Naive thymus-derived CD8-positive, alpha-beta T cell (primary cell): ENCODE measurements at regions not wholly inside any gene's neighbourhood (a gene's known extent, or its start where the extent isn't known, plus 50 kb on each side); places are given as distances from the start of the nearest gene placed in this dataset.

Experiments
- ATAC-seq, 2 donors: fragments of 150-1000 bp; cut with Tn5 transposase in 1 of 2; sonication (Bioruptor Pico), chemical (Tn5 transposase) in 1 of 2; 1 replicate in 1 of 2; 2 replicates in 1 of 2; pipeline ENCODE4 v1.10.0; 2021; ENCODE audit warnings: mild to moderate bottlenecking in 2 of 2, moderate library complexity in 2 of 2
- POLR2A ChIA-PET: fragments of 350-600 bp; sonication (Branson Sonifier 250); formaldehyde crosslinking; loops from one replicate; lab custom pipeline; 2021; ENCODE audit warnings: antibody characterized with exemption; lab: Charles Lee
- DNase-seq, 10 donors: peaks; one replicate each; pipeline versions ENCODE4 v3.0.0 to v3.0.0-alpha.2; 2020 to 2022
- H3K27ac Mint-ChIP-seq, 10 donors: one replicate each; pipeline ENCODE4 v1.8.0; 2020 to 2022; ENCODE audit warnings: mild to moderate bottlenecking in 10 of 10, mixed read lengths in 10 of 10, moderate library complexity in 4 of 10, inconsistent platforms in 1 of 10
- H3K27me3 Mint-ChIP-seq, 5 donors: one replicate each; pipeline ENCODE4 v1.8.0; 2021 to 2022; ENCODE audit warnings: mixed read lengths in 5 of 5
- H3K36me3 Mint-ChIP-seq, 3 donors: one replicate each; pipeline ENCODE4 v1.8.0; 2020 to 2022; ENCODE audit warnings: mixed read lengths in 3 of 3, mild to moderate bottlenecking in 2 of 3, inconsistent platforms in 1 of 3
- H3K4me1 Mint-ChIP-seq, 4 donors: one replicate each; pipeline ENCODE4 v1.8.0; 2021 to 2022; ENCODE audit warnings: mixed read lengths in 4 of 4
- H3K4me3 Mint-ChIP-seq, 10 donors: one replicate each; pipeline ENCODE4 v1.8.0; 2020 to 2022; ENCODE audit warnings: mild to moderate bottlenecking in 10 of 10, mixed read lengths in 10 of 10, moderate library complexity in 6 of 10, inconsistent platforms in 1 of 10
- H3K9me3 Mint-ChIP-seq, 9 donors: one replicate each; pipeline ENCODE4 v1.8.0; 2020 to 2022; ENCODE audit warnings: mixed read lengths in 9 of 9, mild to moderate bottlenecking in 3 of 9, inconsistent platforms in 1 of 9, moderate library complexity in 1 of 9

GRCh38 chr9:11135851-11136250 is 523.0 kb upstream of the PTPRD start:
- no peak for DNase-seq
- Mint-ChIP-seq H3K4me1 (no peaks in the 10 kb centered on the region), H3K36me3 (no peaks in the 10 kb centered on the region), H3K4me3 (no peak overlapping the region), H3K27ac (no peak overlapping the region), H3K9me3 (peaks cover 3 to 25% (median 11%) of the 10 kb centered on the region in 9 donors), H3K27me3 (no peaks in the 10 kb centered on the region)
- POLR2A ChIA-PET, result no interaction called here
- no peak for ATAC-seq

- POLR2A ChIA-PET, result no interaction called here
- DNase-seq (no peak), ATAC-seq (no peak)
- Mint-ChIP-seq H3K4me3 (no peak overlapping the region), H3K4me1 (no peaks in the 10 kb centered on the region), H3K36me3 (no peaks in the 10 kb centered on the region), H3K27me3 (no peaks in the 10 kb centered on the region), H3K27ac (no peak overlapping the region), H3K9me3 (peaks cover 4 to 41% (median 12%) of the 10 kb centered on the region in 9 donors)
These were observed 528.6 kb upstream of the PTPRD start for GRCh38 chr9:11141357-11141756.

GRCh38 chr9:11142965-11143738 is 530.4 kb upstream of the PTPRD start:
- POLR2A ChIA-PET, result no interaction called here
- Mint-ChIP-seq H3K27me3 (no peaks in the 10 kb centered on the region), H3K4me3 (no peak overlapping the region), H3K36me3 (no peaks in the 10 kb centered on the region), H3K4me1 (no peaks in the 10 kb centered on the region), H3K9me3 (peaks cover under 1 to 36% (median 12%) of the 10 kb centered on the region in 9 donors), H3K27ac (no peak overlapping the region)
- DNase-seq (no peak), ATAC-seq (no peak)

GRCh38 chr9:11144746-11145145 is 531.9 kb upstream of the PTPRD start:
- Mint-ChIP-seq H3K27ac (no peak overlapping the region), H3K4me3 (no peak overlapping the region), H3K4me1 (no peaks in the 10 kb centered on the region), H3K36me3 (no peaks in the 10 kb centered on the region), H3K9me3 (peaks cover 0 to 39% (median 11%) of the 10 kb centered on the region in 9 donors), H3K27me3 (no peaks in the 10 kb centered on the region)
- DNase-seq (no peak), ATAC-seq (no peak)
- POLR2A ChIA-PET, result no interaction called here

- Mint-ChIP-seq H3K4me3 (no peak overlapping the region), H3K27me3 (no peaks in the 10 kb centered on the region), H3K9me3 (peaks cover 4 to 39% (median 15%) of the 10 kb centered on the region in 9 donors), H3K36me3 (no peaks in the 10 kb centered on the region), H3K27ac (no peak overlapping the region), H3K4me1 (no peaks in the 10 kb centered on the region)
- DNase-seq (no peak), ATAC-seq (no peak)
- POLR2A ChIA-PET, result no interaction called here
These were observed 535.4 kb upstream of the PTPRD start for GRCh38 chr9:11148189-11148588.

GRCh38 chr9:11149065-11149464 is 536.3 kb upstream of the PTPRD start:
- DNase-seq, result no peak
- POLR2A ChIA-PET, result no interaction called here
- H3K4me1 Mint-ChIP-seq, result no peaks in the 10 kb centered on the region

GRCh38 chr9:11158063-11158462 is 545.3 kb upstream of the PTPRD start:
- POLR2A ChIA-PET, result no interaction called here
- H3K9me3 Mint-ChIP-seq, result peaks cover 11 to 58% (median 20%) of the 10 kb centered on the region in 9 donors
- ATAC-seq, result no peak
- H3K27me3 Mint-ChIP-seq, result no peaks in the 10 kb centered on the region
- no peak overlapping the region for H3K4me3 Mint-ChIP-seq
- H3K4me1 Mint-ChIP-seq, result no peaks in the 10 kb centered on the region
- no peak overlapping the region for H3K27ac Mint-ChIP-seq
- H3K36me3 Mint-ChIP-seq, result peaks cover 0 to 4% (median 0%) of the 10 kb centered on the region in 3 donors
- DNase-seq, result no peak

More at GRCh38 chr9:11149065-11149464, 536.3 kb upstream of the PTPRD start:
- Mint-ChIP-seq H3K27ac (no peak overlapping the region), H3K36me3 (no peaks in the 10 kb centered on the region), H3K9me3 (peaks cover 4 to 37% (median 16%) of the 10 kb centered on the region in 9 donors), H3K27me3 (no peaks in the 10 kb centered on the region), H3K4me3 (no peak overlapping the region)
- no peak for ATAC-seq

- POLR2A ChIA-PET, result no interaction called here
- H3K9me3 Mint-ChIP-seq, result peaks cover 13 to 60% (median 23%) of the 10 kb centered on the region in 9 donors
- peaks cover 0 to 4% (median 0%) of the 10 kb centered on the region in 3 donors for H3K36me3 Mint-ChIP-seq
These were observed 545.9 kb upstream of the PTPRD start for GRCh38 chr9:11158676-11159075.

GRCh38 chr9:11159318-11159862 is 546.6 kb upstream of the PTPRD start:
- peaks cover 15 to 57% (median 25%) of the 10 kb centered on the region in 9 donors for H3K9me3 Mint-ChIP-seq

More at GRCh38 chr9:11158676-11159075, 545.9 kb upstream of the PTPRD start:
- Mint-ChIP-seq H3K27me3 (no peaks in the 10 kb centered on the region), H3K4me1 (no peaks in the 10 kb centered on the region), H3K4me3 (no peak overlapping the region), H3K27ac (no peak overlapping the region)
- no peak for ATAC-seq
- no peak for DNase-seq

GRCh38 chr9:11163843-11164242 is 551.0 kb upstream of the PTPRD start:
- ATAC-seq (no peak), DNase-seq (no peak)
- peaks cover 11 to 46% (median 20%) of the 10 kb centered on the region in 9 donors for H3K9me3 Mint-ChIP-seq
- peaks cover 0 to 4% (median 0%) of the 10 kb centered on the region in 3 donors for H3K36me3 Mint-ChIP-seq
- H3K4me1 Mint-ChIP-seq, result no peaks in the 10 kb centered on the region
- POLR2A ChIA-PET, result no interaction called here
- no peak overlapping the region for H3K4me3 Mint-ChIP-seq
- H3K27ac Mint-ChIP-seq, result no peak overlapping the region
- no peaks in the 10 kb centered on the region for H3K27me3 Mint-ChIP-seq

More at GRCh38 chr9:11159318-11159862, 546.6 kb upstream of the PTPRD start:
- DNase-seq, result no peak
- Mint-ChIP-seq H3K4me1 (no peaks in the 10 kb centered on the region), H3K27ac (no peak overlapping the region), H3K27me3 (no peaks in the 10 kb centered on the region), H3K36me3 (peaks cover 0 to 4% (median 0%) of the 10 kb centered on the region in 3 donors), H3K4me3 (no peak overlapping the region)
- POLR2A ChIA-PET, result no interaction called here
- ATAC-seq, result no peak

GRCh38 chr9:11182001-11182400 is 569.2 kb upstream of the PTPRD start:
- H3K4me1 Mint-ChIP-seq, result no peaks in the 10 kb centered on the region
- POLR2A ChIA-PET, result no interaction called here

GRCh38 chr9:11190719-11191118 is 577.9 kb upstream of the PTPRD start:
- peaks cover 5 to 54% (median 28%) of the 10 kb centered on the region in 9 donors for H3K9me3 Mint-ChIP-seq
- peaks cover 0 to 10% (median 0%) of the 10 kb centered on the region in 3 donors for H3K36me3 Mint-ChIP-seq
- no peak overlapping the region for H3K27ac Mint-ChIP-seq
- H3K27me3 Mint-ChIP-seq, result no peaks in the 10 kb centered on the region
- H3K4me3 Mint-ChIP-seq, result no peak overlapping the region
- POLR2A ChIA-PET, result no interaction called here
- H3K4me1 Mint-ChIP-seq, result no peaks in the 10 kb centered on the region
- ATAC-seq (no peak), DNase-seq (no peak)

More at GRCh38 chr9:11182001-11182400, 569.2 kb upstream of the PTPRD start:
- no peak for ATAC-seq
- Mint-ChIP-seq H3K36me3 (peaks cover 0 to 14% (median 0%) of the 10 kb centered on the region in 3 donors), H3K4me3 (no peak overlapping the region), H3K27ac (no peak overlapping the region), H3K27me3 (no peaks in the 10 kb centered on the region), H3K9me3 (peaks cover 2 to 46% (median 14%) of the 10 kb centered on the region in 9 donors)
- no peak for DNase-seq

- Mint-ChIP-seq H3K4me1 (no peaks in the 10 kb centered on the region), H3K27me3 (no peaks in the 10 kb centered on the region), H3K27ac (no peak overlapping the region), H3K4me3 (no peak overlapping the region), H3K9me3 (peaks cover 2 to 37% (median 19%) of the 10 kb centered on the region in 9 donors), H3K36me3 (no peaks in the 10 kb centered on the region)
- POLR2A ChIA-PET, result no interaction called here
- DNase-seq, result no peak
- ATAC-seq, result no peak
These were observed 580.2 kb upstream of the PTPRD start for GRCh38 chr9:11192993-11193392.
